Stimulated activated CD4-positive, alpha-beta T cell treated with anti-CD3 and anti-CD28 coated beads, Interleukin-12 subunit alpha, Interleukin-12 subunit beta, amount 100 ng/mL, for 48 hours (primary cell): ENCODE measurements at regions not wholly inside any gene's neighbourhood (a gene's known extent, or its start where the extent isn't known, plus 50 kb on each side); places are given as distances from the start of the nearest gene placed in this dataset.
"Not testable (repeated sequence)": the region's sequence is repeated elsewhere in the genome, so short reads cannot be mapped to it uniquely, and the experiment has no call there.

ENCODE experiments used
- DNase-seq, 3 donors: peaks; one replicate each; pipeline ENCODE4 v3.0.0-alpha.2; 2020; ENCODE audit warnings: low read depth in 2 of 3, low spot score in 1 of 3

- DNase-seq = no peak
These were observed 580.9 kb upstream of the TMEFF2 start for GRCh38 chr2:192775459-192776262.

- no peak for DNase-seq
These were observed 580.3 kb upstream of the TMEFF2 start for GRCh38 chr2:192775011-192775410.

- no peak for DNase-seq
These were observed 578.3 kb upstream of the TMEFF2 start for GRCh38 chr2:192773044-192773443.

- no peak for DNase-seq
These were observed 555.0 kb upstream of the TMEFF2 start for GRCh38 chr2:192749611-192750200.

- no peak for DNase-seq
These were observed 547.2 kb upstream of the TMEFF2 start for GRCh38 chr2:192741889-192742288.

- DNase-seq = no peak
These were observed 540.7 kb upstream of the TMEFF2 start for GRCh38 chr2:192735447-192735846.

GRCh38 chr2:192729369-192729768 is 534.6 kb upstream of the TMEFF2 start:
- no peak for DNase-seq

GRCh38 chr2:192725991-192726390 is 531.3 kb upstream of the TMEFF2 start:
- no peak for DNase-seq

- no peak for DNase-seq
These were observed 524.9 kb upstream of the TMEFF2 start for GRCh38 chr2:192719629-192720028.

- no peak for DNase-seq
These were observed 523.6 kb upstream of the TMEFF2 start for GRCh38 chr2:192718340-192718739.

- DNase-seq = no peak
These were observed 506.2 kb upstream of the TMEFF2 start for GRCh38 chr2:192700934-192701333.

GRCh38 chr2:192697880-192698279 is 503.1 kb upstream of the TMEFF2 start:
- no peak for DNase-seq

GRCh38 chr2:192696857-192697256 is 502.1 kb upstream of the TMEFF2 start:
- DNase-seq = no peak

- DNase-seq = no peak
These were observed 492.3 kb upstream of the TMEFF2 start for GRCh38 chr2:192687015-192687414.

- DNase-seq = not testable (repeated sequence)
These were observed 487.8 kb upstream of the TMEFF2 start for GRCh38 chr2:192682511-192682910.

- no peak for DNase-seq
These were observed 480.9 kb upstream of the TMEFF2 start for GRCh38 chr2:192675681-192676080.

- no peak for DNase-seq
These were observed 474.9 kb upstream of the TMEFF2 start for GRCh38 chr2:192669505-192670091.

GRCh38 chr2:192660555-192660954 is 465.8 kb upstream of the TMEFF2 start:
- not testable (repeated sequence) for DNase-seq

- DNase-seq = no peak
These were observed 462.6 kb upstream of the TMEFF2 start for GRCh38 chr2:192657362-192657761.

GRCh38 chr2:192655916-192656315 is 461.2 kb upstream of the TMEFF2 start:
- no peak for DNase-seq

- DNase-seq = no peak
These were observed 451.3 kb upstream of the TMEFF2 start for GRCh38 chr2:192645811-192646598.

- no peak for DNase-seq
These were observed 439.8 kb upstream of the TMEFF2 start for GRCh38 chr2:192634557-192634956.
